ENCODE measurements at regions not wholly inside any gene's neighbourhood (a gene's known extent, or its start where the extent isn't known, plus 50 kb on each side); places are given as distances from the start of the nearest gene placed in this dataset.
"Not testable (repeated sequence)": the region's sequence is repeated elsewhere in the genome, so short reads cannot be mapped to it uniquely, and the experiment has no call there.

DNA sequence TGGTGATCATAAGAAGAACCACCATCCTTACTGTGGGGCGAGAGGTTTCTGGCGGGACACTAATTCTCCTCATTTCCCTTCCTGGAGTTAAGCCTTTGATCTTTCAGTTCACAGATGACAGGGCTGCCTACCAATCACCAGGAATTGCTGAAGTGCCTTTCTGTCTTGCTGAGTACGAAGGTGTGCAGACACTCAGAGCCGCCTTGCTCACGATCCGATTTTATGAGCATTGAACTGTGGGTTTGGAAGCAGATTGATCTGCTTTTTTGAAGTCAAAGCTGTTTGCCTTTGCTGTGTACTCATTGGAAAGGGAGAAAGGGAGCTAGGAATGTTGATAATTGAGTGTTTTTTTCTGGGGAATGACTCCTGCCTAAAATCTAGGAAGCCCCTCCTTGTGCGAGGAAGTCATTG is 129.1 kb upstream of the SALL4 start:
- ATAC-seq (ENCODE audit: insufficient number of reproducible peaks, low FRiP score, low read depth) (no peak), DNase-seq (ENCODE audit: low spot score) (no peak)
- TF ChIP-seq, protein P1, sequence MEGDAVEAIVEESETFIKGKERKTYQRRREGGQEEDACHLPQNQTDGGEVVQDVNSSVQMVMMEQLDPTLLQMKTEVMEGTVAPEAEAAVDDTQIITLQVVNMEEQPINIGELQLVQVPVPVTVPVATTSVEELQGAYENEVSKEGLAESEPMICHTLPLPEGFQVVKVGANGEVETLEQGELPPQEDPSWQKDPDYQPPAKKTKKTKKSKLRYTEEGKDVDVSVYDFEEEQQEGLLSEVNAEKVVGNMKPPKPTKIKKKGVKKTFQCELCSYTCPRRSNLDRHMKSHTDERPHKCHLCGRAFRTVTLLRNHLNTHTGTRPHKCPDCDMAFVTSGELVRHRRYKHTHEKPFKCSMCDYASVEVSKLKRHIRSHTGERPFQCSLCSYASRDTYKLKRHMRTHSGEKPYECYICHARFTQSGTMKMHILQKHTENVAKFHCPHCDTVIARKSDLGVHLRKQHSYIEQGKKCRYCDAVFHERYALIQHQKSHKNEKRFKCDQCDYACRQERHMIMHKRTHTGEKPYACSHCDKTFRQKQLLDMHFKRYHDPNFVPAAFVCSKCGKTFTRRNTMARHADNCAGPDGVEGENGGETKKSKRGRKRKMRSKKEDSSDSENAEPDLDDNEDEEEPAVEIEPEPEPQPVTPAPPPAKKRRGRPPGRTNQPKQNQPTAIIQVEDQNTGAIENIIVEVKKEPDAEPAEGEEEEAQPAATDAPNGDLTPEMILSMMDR (IDR thresholded peaks at IDR 0.05): no peak
- Histone ChIP-seq H3K9me3 (no peaks in the 10 kb centered on the region), H3K27ac (no peak overlapping the region), H3K27me3 (replicated peaks; ENCODE audit: insufficient read depth) (no peaks in the 10 kb centered on the region), H3K36me3 (no peaks in the 10 kb centered on the region), H3K4me1 (ENCODE audit: control insufficient read depth in 1 of 2, low read depth in 2 of 2) (no peaks in the 10 kb centered on the region), H3K4me3 (no peak overlapping the region)

DNA sequence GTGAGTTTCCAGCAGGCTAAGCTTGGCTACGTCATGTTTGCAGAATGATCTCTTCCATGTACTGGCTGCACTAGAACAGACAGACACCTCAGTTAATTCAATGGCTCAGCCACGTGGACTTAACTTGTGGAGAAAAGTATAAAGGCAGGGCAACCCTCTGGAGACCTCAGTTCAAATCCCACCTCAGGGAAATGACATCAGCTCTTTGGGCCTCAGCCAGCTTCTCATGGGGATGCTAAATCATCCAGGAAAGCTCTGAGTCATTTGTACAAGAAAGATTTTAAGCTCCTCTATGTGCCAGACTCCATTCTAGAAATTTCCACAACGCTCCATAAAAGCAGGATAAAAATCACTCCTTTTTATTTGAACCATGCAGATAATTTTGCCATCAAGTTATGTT is 128.5 kb upstream of the SALL4 start:
- Histone ChIP-seq H3K36me3 (no peaks in the 10 kb centered on the region), H3K9me3 (no peaks in the 10 kb centered on the region), H3K4me3 (no peak overlapping the region), H3K27me3 (replicated peaks; ENCODE audit: insufficient read depth) (no peaks in the 10 kb centered on the region), H3K27ac (no peak overlapping the region), H3K4me1 (ENCODE audit: control insufficient read depth in 1 of 2, low read depth in 2 of 2) (no peaks in the 10 kb centered on the region)
- no peak for DNase-seq (ENCODE audit: low spot score)
- no peak for ATAC-seq (ENCODE audit: insufficient number of reproducible peaks, low FRiP score, low read depth)
- TF ChIP-seq, protein P1 (IDR thresholded peaks at IDR 0.05): no peak

- Histone ChIP-seq H3K27ac (no peak overlapping the region), H3K9me3 (no peaks in the 10 kb centered on the region), H3K36me3 (no peaks in the 10 kb centered on the region), H3K4me1 (ENCODE audit: control insufficient read depth in 1 of 2, low read depth in 2 of 2) (no peaks in the 10 kb centered on the region), H3K4me3 (no peak overlapping the region), H3K27me3 (replicated peaks; ENCODE audit: insufficient read depth) (no peaks in the 10 kb centered on the region)
- TF ChIP-seq, protein P1 (IDR thresholded peaks at IDR 0.05): no peak
- DNase-seq (ENCODE audit: low spot score): no peak
- ATAC-seq (ENCODE audit: insufficient number of reproducible peaks, low FRiP score, low read depth): no peak
These were observed 126.6 kb upstream of the SALL4 start for GRCh38 chr20:51928931-51929330.

GRCh38 chr20:51927970-51928369 is 125.6 kb upstream of the SALL4 start:
- H3K9me3 ChIP-seq; H3K27me3 ChIP-seq (replicated peaks; ENCODE audit: insufficient read depth); H3K4me1 ChIP-seq (ENCODE audit: control insufficient read depth in 1 of 2, low read depth in 2 of 2); H3K27ac ChIP-seq; H3K4me3 ChIP-seq; H3K36me3 ChIP-seq; ATAC-seq (ENCODE audit: insufficient number of reproducible peaks, low FRiP score, low read depth); DNase-seq (ENCODE audit: low spot score): not testable (repeated sequence)

DNA sequence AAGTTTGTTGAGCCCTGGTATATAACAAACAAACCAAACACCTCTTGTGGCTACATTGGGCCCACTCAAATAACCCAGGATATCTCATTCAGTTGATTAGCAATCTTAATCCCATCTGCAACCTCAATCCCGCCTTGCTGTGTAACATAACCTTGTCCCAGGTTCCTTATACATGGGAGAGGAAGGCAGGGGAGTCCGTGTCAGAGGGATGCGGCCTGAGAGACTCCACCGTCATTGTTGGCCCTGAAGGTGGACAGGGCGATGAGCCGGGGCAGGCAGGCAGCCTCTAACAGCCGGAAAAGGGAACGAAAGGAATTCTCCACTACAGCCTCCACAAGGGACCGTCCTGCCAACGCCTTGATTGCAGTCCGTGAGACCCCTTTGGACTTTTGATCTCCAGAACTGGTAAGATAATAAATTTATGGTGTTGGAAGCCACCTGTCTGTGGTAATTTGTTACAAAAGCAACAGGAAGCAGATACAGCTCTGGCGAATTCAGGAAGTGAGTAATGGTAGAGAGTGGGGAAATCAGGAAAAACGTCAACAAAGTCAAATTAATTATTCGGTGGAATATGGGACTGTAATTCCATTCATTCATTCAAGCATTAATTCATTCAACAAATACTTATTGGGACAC is 124.5 kb upstream of the SALL4 start:
- Histone ChIP-seq H3K4me3 (no peak overlapping the region), H3K36me3 (no peaks in the 10 kb centered on the region), H3K27ac (no peak overlapping the region), H3K27me3 (replicated peaks; ENCODE audit: insufficient read depth) (no peaks in the 10 kb centered on the region), H3K4me1 (ENCODE audit: control insufficient read depth in 1 of 2, low read depth in 2 of 2) (no peaks in the 10 kb centered on the region), H3K9me3 (no peaks in the 10 kb centered on the region)
- ATAC-seq (ENCODE audit: insufficient number of reproducible peaks, low FRiP score, low read depth) (no peak), DNase-seq (ENCODE audit: low spot score) (no peak)
- TF ChIP-seq, protein P1 (IDR thresholded peaks at IDR 0.05): no peak

DNA sequence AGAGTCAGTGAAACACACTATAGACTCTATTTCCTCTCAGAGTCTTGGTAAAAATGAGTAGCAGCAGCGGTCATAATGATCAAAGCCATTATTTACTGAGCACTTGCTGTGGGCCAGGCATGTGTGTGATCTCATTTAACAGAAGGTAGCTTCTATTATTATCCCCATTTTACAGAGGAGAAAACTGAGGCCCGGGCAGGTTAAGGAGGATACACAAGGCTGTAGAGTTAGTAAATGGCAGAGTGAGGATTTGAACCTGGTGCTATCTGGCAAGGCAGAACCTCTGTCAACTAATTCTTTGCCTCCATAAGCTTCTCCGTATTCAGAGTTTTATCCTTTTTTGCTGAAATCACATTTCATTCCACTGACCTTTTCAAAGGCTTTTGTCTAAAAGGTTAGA is 122.2 kb upstream of the SALL4 start:
- TF ChIP-seq, protein P1 (IDR thresholded peaks at IDR 0.05): no peak

More for the DNA sequence above, 122.2 kb upstream of the SALL4 start:
- H3K36me3 ChIP-seq: no peaks in the 10 kb centered on the region
- no peaks in the 10 kb centered on the region for H3K9me3 ChIP-seq
- ATAC-seq (ENCODE audit: insufficient number of reproducible peaks, low FRiP score, low read depth) (no peak), DNase-seq (ENCODE audit: low spot score) (no peak)
- H3K4me3 ChIP-seq: no peak overlapping the region
- H3K4me1 ChIP-seq (ENCODE audit: control insufficient read depth in 1 of 2, low read depth in 2 of 2): no peaks in the 10 kb centered on the region
- no peaks in the 10 kb centered on the region for H3K27me3 ChIP-seq (replicated peaks; ENCODE audit: insufficient read depth)
- H3K27ac ChIP-seq: no peak overlapping the region

Data from thoracic aorta (tissue), 2 donors.